HCT116 (cell line): ENCODE measurements at regions not wholly inside any gene's neighbourhood (a gene's known extent, or its start where the extent isn't known, plus 50 kb on each side); places are given as distances from the start of the nearest gene placed in this dataset.

Source experiments
- ATF3 ChIP-seq: IDR thresholded peaks from 2 replicates; pipeline ENCODE4 v1.6.1; 2012
- CTCF ChIP-seq, 3 experiments: fragments of 200-600 bp in 1 of 3; sonication (generic) in 1 of 3; IDR thresholded peaks in 2 of 3; conservative IDR thresholded peaks in 1 of 3; 2 replicates each; pipeline ENCODE4 v1.5.1; 2012 to 2017; ENCODE audit warnings: low read depth in 2 of 3, low read length in 2 of 3, antibody characterized with exemption in 1 of 3, borderline replicate concordance in 1 of 3, control low read depth in 1 of 3, mild to moderate bottlenecking in 1 of 3, mixed read lengths in 1 of 3, mixed run types in 1 of 3, moderate library complexity in 1 of 3; ENCODE audit not compliant: insufficient read depth in 1 of 3
- ELF1 ChIP-seq: IDR thresholded peaks from 2 replicates; pipeline ENCODE4 v1.6.1; 2012; ENCODE audit warnings: low read depth, borderline replicate concordance
- EZH2 ChIP-seq: fragments of 200-600 bp; sonication (generic); IDR thresholded peaks from 2 replicates; pipeline ENCODE4 v1.6.1; 2017; ENCODE audit warnings: antibody characterized with exemption, mixed run types
- EZH2phosphoT487 ChIP-seq: fragments of 200-600 bp; IDR thresholded peaks from 2 replicates; pipeline ENCODE4 v1.6.1; 2018; ENCODE audit warnings: antibody characterized with exemption, borderline replicate concordance
- POLR2A ChIP-seq: IDR thresholded peaks from 2 replicates; pipeline ENCODE4 v1.7.0; 2011; ENCODE audit warnings: borderline replicate concordance; ENCODE audit not compliant: insufficient read depth, insufficient read length; ENCODE audit errors: extremely low read depth
- POLR2AphosphoS5 ChIP-seq: IDR thresholded peaks from 2 replicates; pipeline ENCODE4 v1.6.1; 2011; ENCODE audit warnings: mild to moderate bottlenecking, low read depth, low read length, moderate library complexity
- RAD21 ChIP-seq: IDR thresholded peaks from 2 replicates; pipeline ENCODE4 v1.6.1; 2012; ENCODE audit warnings: low read depth, mild to moderate bottlenecking
- REST ChIP-seq: IDR thresholded peaks from 2 replicates; pipeline ENCODE4 v1.6.1; 2012; ENCODE audit warnings: low read depth
- SRF ChIP-seq: IDR thresholded peaks from 2 replicates; pipeline ENCODE4 v1.6.1; 2012; ENCODE audit warnings: low read depth
- TCF7L2 ChIP-seq: IDR thresholded peaks from 2 replicates; pipeline ENCODE4 v1.7.0; 2011; ENCODE audit warnings: borderline replicate concordance, inconsistent platforms; ENCODE audit not compliant: insufficient read depth, insufficient read length; ENCODE audit errors: extremely low read depth
- YY1 ChIP-seq: IDR thresholded peaks from 2 replicates; pipeline ENCODE4 v1.6.1; 2011; ENCODE audit warnings: low read length, low read depth, moderate library complexity, mild to moderate bottlenecking; ENCODE audit not compliant: insufficient replicate concordance; ENCODE audit errors: extremely low read depth
- ZFX ChIP-seq: fragments of 450-650 bp; IDR thresholded peaks from 2 replicates; pipeline ENCODE4 v1.6.1; 2017

GRCh38 chrX:14386981-14387380 lies 142.4 kb upstream of the GLRA2 start:
- TF ChIP-seq YY1 (no peak), ZFX (no peak), TCF7L2 (no peak), ELF1 (no peak), CTCF (IDR thresholded peaks at IDR 0.05 in 2 of 3, conservative IDR thresholded peaks at IDR 0.05 in 1 of 3; ENCODE audit: borderline replicate concordance in 1 of 3, insufficient read depth in 1 of 3, low read depth in 2 of 3, low read length in 2 of 3) (no peak), EZH2 (no peak), REST (no peak), POLR2A (no peak), EZH2phosphoT487 (no peak), ATF3 (no peak), POLR2AphosphoS5 (no peak), SRF (no peak), RAD21 (no peak)
